Mucosa of stomach (tissue), 1 donor: ENCODE measurements at regions not wholly inside any gene's neighbourhood (a gene's known extent, or its start where the extent isn't known, plus 50 kb on each side); places are given as distances from the start of the nearest gene placed in this dataset.
"Not testable (repeated sequence)": the region's sequence is repeated elsewhere in the genome, so short reads cannot be mapped to it uniquely, and the experiment has no call there.

ENCODE experiments used
- H3K27me3 ChIP-seq: one replicate; pipeline ENCODE4 v1.7.0; 2013; ENCODE audit warnings: mild to moderate bottlenecking, low read length; ENCODE audit not compliant: control insufficient read depth, insufficient read depth
- H3K36me3 ChIP-seq: one replicate; pipeline ENCODE4 v1.7.0; 2013; ENCODE audit warnings: low read length; ENCODE audit not compliant: control insufficient read depth, insufficient read depth
- H3K4me1 ChIP-seq: one replicate; pipeline ENCODE4 v1.7.0; 2013; ENCODE audit warnings: mild to moderate bottlenecking, low read length; ENCODE audit not compliant: control insufficient read depth, insufficient read depth
- H3K4me3 ChIP-seq: one replicate; pipeline ENCODE4 v1.7.0; 2013; ENCODE audit warnings: low read length
- H3K9ac ChIP-seq: one replicate; pipeline ENCODE4 v1.7.0; 2013; ENCODE audit warnings: mild to moderate bottlenecking, low read length, moderate library complexity
- H3K9me3 ChIP-seq: one replicate; pipeline ENCODE4 v1.7.0; 2013; ENCODE audit warnings: mild to moderate bottlenecking, low read length, moderate library complexity; ENCODE audit not compliant: control insufficient read depth
- donor health status: Pancreatic carcinoma.

DNA sequence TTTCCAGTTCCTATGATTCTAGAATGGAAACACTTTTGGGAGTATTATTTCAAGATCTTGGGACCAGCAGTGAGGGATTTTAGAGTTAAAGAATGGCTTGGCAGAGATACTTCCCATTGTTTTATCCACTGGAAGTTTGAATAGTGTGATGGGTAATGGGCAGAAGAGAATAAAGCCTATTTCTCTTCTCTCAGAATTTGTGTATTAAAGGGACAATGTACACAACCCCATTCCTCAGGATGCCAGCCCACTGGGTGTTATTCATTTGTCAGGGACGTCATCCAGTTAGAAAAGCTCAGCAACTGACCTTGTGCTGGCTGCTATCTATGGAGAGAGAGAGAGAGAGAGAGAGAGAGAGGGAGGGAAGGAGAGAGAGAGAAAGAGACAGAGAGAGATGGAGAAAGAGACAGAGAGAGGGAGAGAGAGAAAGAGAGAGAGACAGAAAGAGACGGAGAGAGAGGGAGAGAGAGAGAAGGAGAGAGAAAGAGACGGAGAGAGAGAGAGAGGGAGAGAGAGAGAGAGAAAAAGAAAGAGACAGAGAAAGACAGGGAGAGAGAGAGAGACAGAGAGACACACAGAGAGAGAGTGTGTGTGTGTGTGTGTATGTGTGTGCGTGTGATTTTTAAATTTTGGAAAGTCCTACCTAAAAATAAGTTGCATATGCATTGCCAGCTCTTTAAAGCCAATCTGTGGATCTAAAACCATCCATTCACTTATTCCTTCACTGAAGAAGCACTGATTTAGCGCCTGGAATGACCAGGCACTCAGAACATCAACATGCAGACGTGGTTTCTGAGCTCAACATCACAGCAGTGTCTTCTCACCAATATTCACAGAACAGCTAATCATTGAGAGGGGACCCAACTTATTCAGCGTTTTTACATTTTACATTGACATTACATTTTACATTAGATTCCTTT is 388.8 kb downstream of the THBS2 start:
- Histone ChIP-seq H3K9ac (no peak overlapping the region), H3K36me3 (no peaks in the 10 kb centered on the region), H3K9me3 (no peaks in the 10 kb centered on the region), H3K4me3 (no peak overlapping the region), H3K27me3 (no peaks in the 10 kb centered on the region), H3K4me1 (no peaks in the 10 kb centered on the region)

DNA sequence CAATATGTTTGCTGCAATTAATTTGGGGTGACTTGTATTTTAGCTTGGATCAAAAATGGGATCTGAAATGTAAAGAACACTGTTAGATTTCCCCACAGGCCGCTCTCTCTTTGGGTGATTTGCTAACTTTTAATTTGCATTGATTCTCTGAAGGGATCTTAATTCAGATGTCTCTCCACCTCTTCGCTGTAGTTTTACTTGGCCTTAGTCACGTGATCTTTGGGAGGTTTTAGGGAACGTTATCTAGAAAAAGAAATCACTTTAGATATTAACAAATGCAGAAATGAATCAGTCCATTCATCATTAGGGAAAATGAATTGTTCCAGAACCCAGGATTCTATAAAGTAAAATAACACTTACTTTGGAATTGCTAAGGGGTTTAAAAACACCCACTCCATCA is 390.2 kb downstream of the THBS2 start:
- Histone ChIP-seq H3K36me3 (no peaks in the 10 kb centered on the region), H3K9ac (no peak overlapping the region), H3K4me1 (no peaks in the 10 kb centered on the region)

DNA sequence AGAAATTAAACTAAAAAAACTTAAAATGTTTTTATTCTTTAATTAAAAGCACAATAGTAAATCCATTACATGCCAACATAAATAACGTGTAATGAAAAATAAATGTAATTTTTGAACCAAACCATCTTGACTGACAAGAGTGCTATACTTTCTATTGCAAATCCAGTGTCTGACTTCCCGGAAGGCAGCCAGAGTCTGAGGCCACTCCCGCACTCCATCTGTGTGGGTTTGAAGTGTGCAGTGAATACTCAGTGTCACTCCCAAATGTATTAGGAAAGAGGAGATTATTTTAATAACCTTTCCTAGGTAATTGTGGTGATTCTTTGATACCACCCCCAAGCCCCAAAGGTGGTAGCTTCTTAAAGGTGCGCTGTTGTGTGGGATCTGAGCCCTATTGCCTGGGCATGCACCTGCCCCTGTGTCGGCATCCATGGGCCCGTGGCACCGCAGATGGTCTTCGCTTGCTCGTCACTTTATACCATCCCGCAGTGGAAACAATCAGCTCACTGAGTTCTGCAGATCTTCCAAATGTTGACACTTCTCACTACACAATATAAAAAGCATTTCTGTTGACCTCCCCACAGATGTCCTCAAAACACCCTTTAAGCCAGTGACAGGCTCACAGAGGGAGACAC is 391.2 kb downstream of the THBS2 start:
- Histone ChIP-seq H3K9ac (no peak overlapping the region), H3K4me3 (no peak overlapping the region), H3K27me3 (no peaks in the 10 kb centered on the region), H3K4me1 (no peaks in the 10 kb centered on the region), H3K36me3 (no peaks in the 10 kb centered on the region), H3K9me3 (no peaks in the 10 kb centered on the region)

More for the DNA sequence above, 390.2 kb downstream of the THBS2 start:
- Histone ChIP-seq H3K9me3 (no peaks in the 10 kb centered on the region), H3K4me3 (no peak overlapping the region), H3K27me3 (no peaks in the 10 kb centered on the region)

DNA sequence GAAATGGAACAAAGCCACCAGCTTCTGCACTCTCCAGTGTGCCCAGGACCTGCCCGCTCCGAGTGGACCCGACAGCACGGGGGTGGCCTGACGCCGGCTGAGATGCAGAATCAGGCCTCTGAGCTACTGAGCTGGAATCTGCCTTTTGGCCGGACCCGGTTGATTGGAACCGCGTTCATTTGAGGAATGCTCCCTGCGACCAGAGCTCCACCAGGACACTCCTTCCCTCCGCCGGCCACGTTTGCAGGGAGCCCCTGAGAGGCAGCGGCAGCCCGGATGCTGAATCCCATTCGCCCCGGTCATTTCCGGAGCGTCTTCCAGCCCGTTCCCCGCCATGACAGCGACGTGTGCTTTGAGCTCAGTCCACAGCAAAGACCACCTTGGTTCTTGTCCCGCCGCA is 392.7 kb downstream of the THBS2 start:
- Histone ChIP-seq H3K9me3 (no peaks in the 10 kb centered on the region), H3K27me3 (no peaks in the 10 kb centered on the region), H3K9ac (no peak overlapping the region), H3K4me3 (no peak overlapping the region), H3K36me3 (no peaks in the 10 kb centered on the region), H3K4me1 (no peaks in the 10 kb centered on the region)

GRCh38 chr6:168860341-168860740 is 393.3 kb downstream of the THBS2 start:
- no peak overlapping the region for H3K4me3 ChIP-seq
- no peaks in the 10 kb centered on the region for H3K9me3 ChIP-seq
- H3K27me3 ChIP-seq = no peaks in the 10 kb centered on the region
- no peak overlapping the region for H3K9ac ChIP-seq
- H3K4me1 ChIP-seq = no peaks in the 10 kb centered on the region
- no peaks in the 10 kb centered on the region for H3K36me3 ChIP-seq

- no peaks in the 10 kb centered on the region for H3K36me3 ChIP-seq
- H3K4me3 ChIP-seq = no peak overlapping the region
- no peaks in the 10 kb centered on the region for H3K9me3 ChIP-seq
- H3K4me1 ChIP-seq = no peaks in the 10 kb centered on the region
- no peak overlapping the region for H3K9ac ChIP-seq
- H3K27me3 ChIP-seq = no peaks in the 10 kb centered on the region
Observed at GRCh38 chr6:168858926-168859325, 394.7 kb downstream of the THBS2 start.

DNA sequence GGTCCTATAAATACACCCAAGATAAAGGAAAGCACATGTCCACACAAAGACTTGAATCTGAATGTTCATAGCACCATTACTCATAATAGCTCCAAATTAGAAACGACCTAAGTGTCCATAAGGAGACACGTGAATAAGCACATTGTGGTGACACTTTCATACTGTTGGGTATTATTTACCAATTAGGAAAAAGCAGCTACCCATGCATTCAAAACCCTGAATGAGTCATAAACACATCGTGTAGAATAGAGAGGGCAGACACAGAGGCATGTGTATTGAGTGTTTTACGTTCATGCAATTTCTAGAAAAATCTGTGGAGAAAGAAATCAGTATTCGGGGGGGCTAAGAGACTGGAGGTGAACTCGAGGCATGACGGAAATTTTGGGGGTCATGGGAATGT is 396.7 kb downstream of the THBS2 start:
- no peak overlapping the region for H3K9ac ChIP-seq
- no peaks in the 10 kb centered on the region for H3K27me3 ChIP-seq
- H3K4me1 ChIP-seq = no peaks in the 10 kb centered on the region
- H3K36me3 ChIP-seq = no peaks in the 10 kb centered on the region
- H3K4me3 ChIP-seq = no peak overlapping the region
- no peaks in the 10 kb centered on the region for H3K9me3 ChIP-seq

- Histone ChIP-seq H3K9me3 (no peaks in the 10 kb centered on the region), H3K27me3 (no peaks in the 10 kb centered on the region), H3K36me3 (no peaks in the 10 kb centered on the region), H3K4me1 (no peaks in the 10 kb centered on the region), H3K9ac (no peak overlapping the region), H3K4me3 (no peak overlapping the region)
Observed at GRCh38 chr6:168852376-168852884, 401.2 kb downstream of the THBS2 start.

GRCh38 chr6:168851460-168852375 is 401.9 kb downstream of the THBS2 start:
- Histone ChIP-seq H3K4me3 (no peak overlapping the region), H3K4me1 (no peaks in the 10 kb centered on the region), H3K9ac (no peak overlapping the region), H3K36me3 (no peaks in the 10 kb centered on the region), H3K9me3 (no peaks in the 10 kb centered on the region), H3K27me3 (no peaks in the 10 kb centered on the region)

DNA sequence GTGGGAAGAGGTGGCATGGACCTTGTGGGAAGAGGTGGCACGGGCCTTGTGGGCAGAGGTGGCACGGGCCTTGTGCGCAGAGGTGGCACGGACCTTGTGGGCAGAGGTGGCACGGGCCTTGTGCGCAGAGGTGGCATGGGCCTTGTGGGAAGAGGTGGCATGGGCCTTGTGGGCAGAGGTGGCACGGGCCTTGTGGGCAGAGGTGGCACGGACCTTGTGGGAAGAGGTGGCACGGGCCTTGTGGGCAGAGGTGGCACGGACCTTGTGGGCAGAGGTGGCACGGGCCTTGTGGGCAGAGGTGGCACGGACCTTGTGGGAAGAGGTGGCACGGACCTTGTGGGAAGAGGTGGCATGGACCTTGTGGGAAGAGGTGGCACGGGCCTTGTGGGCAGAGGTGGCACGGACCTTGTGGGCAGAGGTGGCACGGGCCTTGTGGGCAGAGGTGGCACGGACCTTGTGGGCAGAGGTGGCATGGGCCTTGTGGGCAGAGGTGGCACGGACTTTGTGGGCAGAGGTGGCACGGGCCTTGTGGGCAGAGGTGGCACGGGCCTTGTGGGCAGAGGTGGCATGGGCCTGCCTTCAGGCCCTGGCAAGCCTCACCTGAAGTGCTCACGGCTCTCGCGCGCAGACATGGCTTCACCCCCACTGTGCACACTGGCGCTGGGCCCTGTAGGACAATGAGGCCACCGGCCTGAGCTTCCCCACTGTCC is 403.5 kb downstream of the THBS2 start:
- H3K4me1 ChIP-seq, H3K27me3 ChIP-seq, H3K4me3 ChIP-seq, H3K9me3 ChIP-seq, H3K36me3 ChIP-seq, H3K9ac ChIP-seq: not testable (repeated sequence)

- no peaks in the 10 kb centered on the region for H3K36me3 ChIP-seq
- H3K4me1 ChIP-seq = no peaks in the 10 kb centered on the region
- no peaks in the 10 kb centered on the region for H3K9me3 ChIP-seq
- no peak overlapping the region for H3K9ac ChIP-seq
- no peaks in the 10 kb centered on the region for H3K27me3 ChIP-seq
- no peak overlapping the region for H3K4me3 ChIP-seq
Observed at GRCh38 chr6:168849459-168849858, 404.2 kb downstream of the THBS2 start.
